PFSK-1 (cell line): ENCODE measurements at regions not wholly inside any gene's neighbourhood (a gene's known extent, or its start where the extent isn't known, plus 50 kb on each side); places are given as distances from the start of the nearest gene placed in this dataset.

Source experiments
- REST ChIP-seq, 2 experiments: IDR thresholded peaks; 2 replicates each; pipeline versions ENCODE4 v1.6.1 to v1.8.0; 2011 to 2012; ENCODE audit warnings: low read depth in 2 of 2, low read length in 2 of 2, control low read depth in 1 of 2, inconsistent platforms in 1 of 2, mild to moderate bottlenecking in 1 of 2, moderate library complexity in 1 of 2; ENCODE audit not compliant: insufficient read depth in 1 of 2
- SIN3A ChIP-seq: IDR thresholded peaks from 2 replicates; pipeline ENCODE4 v1.6.1; 2012; ENCODE audit warnings: mild to moderate bottlenecking, low read length, moderate library complexity, borderline replicate concordance; ENCODE audit not compliant: insufficient read depth

- TF ChIP-seq REST (IDR thresholded peaks at IDR 0.05; ENCODE audit: insufficient read depth in 1 of 2, low read depth in 2 of 2, low read length in 2 of 2) (no peak), SIN3A (no peak)
These were observed 174.8 kb downstream of the LTN1 start for GRCh38 chr21:28817871-28818270.
